Sigmoid colon (tissue), 6 donors: ENCODE measurements at regions not wholly inside any gene's neighbourhood (a gene's known extent, or its start where the extent isn't known, plus 50 kb on each side); places are given as distances from the start of the nearest gene placed in this dataset.

ENCODE experiments used
- DNase-seq: peaks from one replicate; pipeline ENCODE4 v3.0.0-alpha.2; 2019
- H3K27ac ChIP-seq, 4 donors: fragments of 200-600 bp; sonication (generic); one replicate each; pipeline ENCODE4 v1.5.1; 2016 to 2019; ENCODE audit warnings: mild to moderate bottlenecking in 1 of 4
- H3K27me3 ChIP-seq, 3 donors: fragments of 200-600 bp; sonication (generic); one replicate each; pipeline ENCODE4 v1.5.1; 2019; ENCODE audit warnings: mild to moderate bottlenecking in 1 of 3
- H3K36me3 ChIP-seq, 4 donors: fragments of 200-600 bp; sonication (generic); one replicate each; pipeline ENCODE4 v1.5.1; 2016 to 2019
- H3K4me1 ChIP-seq, 4 donors: fragments of 200-600 bp; sonication (generic); one replicate each; pipeline ENCODE4 v1.5.1; 2017 to 2019
- H3K4me3 ChIP-seq, 4 donors: fragments of 200-600 bp; sonication (generic); one replicate each; pipeline ENCODE4 v1.5.1; 2017 to 2019; ENCODE audit warnings: mild to moderate bottlenecking in 2 of 4, moderate library complexity in 1 of 4
- H3K9me3 ChIP-seq, 4 donors: fragments of 200-600 bp in 3 of 4; sonication (generic) in 3 of 4; one replicate each; pipeline versions ENCODE4 v1.5.1 to v1.6.1; 2013 to 2019
- CTCF ChIP-seq, 4 experiments: fragments of 450-650 bp in 3 of 4; fragments of 200-600 bp in 1 of 4; IDR thresholded peaks; one replicate each; pipeline ENCODE4 v1.5.1; 2016 to 2019; ENCODE audit warnings: antibody characterized with exemption in 4 of 4, mild to moderate bottlenecking in 3 of 4, moderate library complexity in 2 of 4
- EP300 ChIP-seq, 4 donors: sonication (generic); formaldehyde crosslinking; IDR thresholded peaks; one replicate each; pipeline ENCODE4 v1.6.1; 2017; ENCODE audit warnings: antibody characterized with exemption in 4 of 4
- POLR2A ChIP-seq, 2 donors: fragments of 450-650 bp; IDR thresholded peaks; one replicate each; pipeline ENCODE4 v1.6.1; 2016; ENCODE audit warnings: antibody characterized with exemption in 2 of 2, mild to moderate bottlenecking in 2 of 2, moderate library complexity in 2 of 2
- POLR2AphosphoS5 ChIP-seq, 4 donors: sonication (generic); formaldehyde crosslinking; IDR thresholded peaks; one replicate each; pipeline ENCODE4 v1.6.1; 2017; ENCODE audit warnings: antibody characterized with exemption in 4 of 4
- WGBS, 2 donors: extraction: QIAGEN DNeasy Blood & Tissue Kit; methylation state at CpG; one replicate each; pipeline ENCODE4 v1.1.7; 2013; 5-methylcytosine and 5-hydroxymethylcytosine counted together
- intact Hi-C: fragments of 100-400 bp; cut with DNase I; formaldehyde crosslinking; loops from one replicate; pipeline ENCODE4 v1.15.1; 2023
- donor health status: healthy with polysubstance abuse.
- donor health status: healthy.

GRCh38 chr1:57627612-57628011 is 203.8 kb upstream of the DAB1 start:
- TF ChIP-seq CTCF (IDR thresholded peaks at IDR 0.05): no peak
- no peak for TF ChIP-seq POLR2A (IDR thresholded peaks at IDR 0.05)
- no peak for TF ChIP-seq POLR2AphosphoS5 (IDR thresholded peaks at IDR 0.05)
- TF ChIP-seq EP300 (IDR thresholded peaks at IDR 0.05): no peak
- Histone ChIP-seq H3K4me3 (no peak overlapping the region), H3K9me3 (no peaks in the 10 kb centered on the region), H3K4me1 (peaks cover 0 to 11% (median 3%) of the 10 kb centered on the region in 4 donors), H3K36me3 (no peaks in the 10 kb centered on the region), H3K27ac (no peak overlapping the region), H3K27me3 (no peaks in the 10 kb centered on the region)
- DNase-seq: no peak
- intact Hi-C loops: no loop called here

GRCh38 chr1:57623791-57624538 is 200.1 kb upstream of the DAB1 start:
- Histone ChIP-seq H3K9me3 (no peaks in the 10 kb centered on the region), H3K36me3 (no peaks in the 10 kb centered on the region), H3K27ac (no peak overlapping the region), H3K27me3 (no peaks in the 10 kb centered on the region), H3K4me1 (peaks cover 0 to 11% (median 3%) of the 10 kb centered on the region in 4 donors), H3K4me3 (no peak overlapping the region)
- DNase-seq: no peak
- no peak for TF ChIP-seq EP300 (IDR thresholded peaks at IDR 0.05)
- no peak for TF ChIP-seq CTCF (IDR thresholded peaks at IDR 0.05)
- no peak for TF ChIP-seq POLR2A (IDR thresholded peaks at IDR 0.05)
- 62 to 69% methylated on average over 3 of the region's 3 CpGs for WGBS, 2 donors
- intact Hi-C loops: no loop called here

GRCh38 chr1:57623039-57623790 is 199.4 kb upstream of the DAB1 start:
- H3K36me3 ChIP-seq: no peaks in the 10 kb centered on the region
- TF ChIP-seq CTCF (IDR thresholded peaks at IDR 0.05): no peak
- TF ChIP-seq EP300 (IDR thresholded peaks at IDR 0.05): no peak
- TF ChIP-seq POLR2AphosphoS5 (IDR thresholded peaks at IDR 0.05): no peak
- TF ChIP-seq POLR2A (IDR thresholded peaks at IDR 0.05): no peak
- H3K4me1 ChIP-seq: peaks cover 0 to 11% (median 3%) of the 10 kb centered on the region in 4 donors
- H3K4me3 ChIP-seq: no peak overlapping the region
- 51 to 64% methylated on average over 18 of the region's 18 CpGs for WGBS, 2 donors
- H3K27ac ChIP-seq: no peak overlapping the region
- H3K9me3 ChIP-seq: no peaks in the 10 kb centered on the region
- DNase-seq: no peak
- intact Hi-C loops: no loop called here
- H3K27me3 ChIP-seq: no peaks in the 10 kb centered on the region

- intact Hi-C loops: no loop called here
- Histone ChIP-seq H3K27me3 (no peaks in the 10 kb centered on the region), H3K4me3 (no peak overlapping the region), H3K9me3 (no peaks in the 10 kb centered on the region), H3K27ac (no peak overlapping the region), H3K36me3 (no peaks in the 10 kb centered on the region), H3K4me1 (peaks cover 0 to 11% (median 3%) of the 10 kb centered on the region in 4 donors)
- no peak for DNase-seq
- TF ChIP-seq POLR2A (IDR thresholded peaks at IDR 0.05): no peak
- TF ChIP-seq POLR2AphosphoS5 (IDR thresholded peaks at IDR 0.05): no peak
- no peak for TF ChIP-seq EP300 (IDR thresholded peaks at IDR 0.05)
- TF ChIP-seq CTCF (IDR thresholded peaks at IDR 0.05): no peak
- WGBS, 2 donors: 18 to 35% methylated on average over 1 of the region's 1 CpG
These were observed 197.9 kb upstream of the DAB1 start for GRCh38 chr1:57621776-57622175.
